ENCODE measurements at regions not wholly inside any gene's neighbourhood (a gene's known extent, or its start where the extent isn't known, plus 50 kb on each side); places are given as distances from the start of the nearest gene placed in this dataset.
"Not testable (repeated sequence)": the region's sequence is repeated elsewhere in the genome, so short reads cannot be mapped to it uniquely, and the experiment has no call there.

GRCh38 chr10:3636356-3637181 lies 148.4 kb downstream of the KLF6 start:
- no peak overlapping the region for H3K27ac ChIP-seq
- TF ChIP-seq CTCF (IDR thresholded peaks at IDR 0.05) (no peak), ZFX (IDR thresholded peaks at IDR 0.05; ENCODE audit: borderline replicate concordance) (no peak)

GRCh38 chr10:3635697-3636096 lies 149.3 kb downstream of the KLF6 start:
- no peak overlapping the region for H3K27ac ChIP-seq
- TF ChIP-seq ZFX (IDR thresholded peaks at IDR 0.05; ENCODE audit: borderline replicate concordance) = no peak
- TF ChIP-seq CTCF (IDR thresholded peaks at IDR 0.05) = no peak

- no peak for TF ChIP-seq CTCF (IDR thresholded peaks at IDR 0.05)
- no peak for TF ChIP-seq ZFX (IDR thresholded peaks at IDR 0.05; ENCODE audit: borderline replicate concordance)
- no peak overlapping the region for H3K27ac ChIP-seq
Measured at GRCh38 chr10:3635211-3635671, 149.8 kb downstream of the KLF6 start.

GRCh38 chr10:3634646-3635045 lies 150.4 kb downstream of the KLF6 start:
- H3K27ac ChIP-seq = not testable (repeated sequence)

GRCh38 chr10:3631701-3632330 lies 153.2 kb downstream of the KLF6 start:
- no peak overlapping the region for H3K27ac ChIP-seq
- no peak for TF ChIP-seq ZFX (IDR thresholded peaks at IDR 0.05; ENCODE audit: borderline replicate concordance)
- TF ChIP-seq CTCF (IDR thresholded peaks at IDR 0.05) = no peak

- TF ChIP-seq CTCF (IDR thresholded peaks at IDR 0.05) (no peak), ZFX (IDR thresholded peaks at IDR 0.05; ENCODE audit: borderline replicate concordance) (no peak)
- no peak overlapping the region for H3K27ac ChIP-seq
Measured at GRCh38 chr10:3631291-3631690, 153.7 kb downstream of the KLF6 start.

- TF ChIP-seq ZFX (IDR thresholded peaks at IDR 0.05; ENCODE audit: borderline replicate concordance) (no peak), CTCF (IDR thresholded peaks at IDR 0.05) (no peak)
- no peak overlapping the region for H3K27ac ChIP-seq
Measured at GRCh38 chr10:3625959-3626751, 158.9 kb downstream of the KLF6 start.

Measured in 22Rv1 (cell line).